HEK293T (cell line): ENCODE measurements at regions not wholly inside any gene's neighbourhood (a gene's known extent, or its start where the extent isn't known, plus 50 kb on each side); places are given as distances from the start of the nearest gene placed in this dataset.
"Not testable (repeated sequence)": the region's sequence is repeated elsewhere in the genome, so short reads cannot be mapped to it uniquely, and the experiment has no call there.

Source experiments
- CTCF ChIA-PET: fragments of 350-600 bp; formaldehyde crosslinking; extraction: SDS; loops from one replicate; lab custom pipeline; 2021; ENCODE audit warnings: antibody characterized with exemption, inconsistent platforms; lab: Yijun Ruan, JAX
- POLR2A ChIA-PET: fragments of 350-600 bp; formaldehyde crosslinking; extraction: SDS; loops from one replicate; lab custom pipeline; 2020; ENCODE audit warnings: antibody characterized with exemption, inconsistent platforms; lab: Yijun Ruan, JAX
- DNase-seq: peaks from one replicate; pipeline ENCODE4 v3.0.0; 2012; ENCODE audit warnings: mixed read lengths; ENCODE audit errors: extremely low spot score
- PKNOX1 ChIP-seq: fragments of 450-650 bp; IDR thresholded peaks from 2 replicates; pipeline ENCODE4 v1.6.1; 2016

- DNase-seq, CTCF ChIA-PET, POLR2A ChIA-PET: not testable (repeated sequence)
Observed at GRCh38 chr2:111400598-111401253, 280.0 kb downstream of the BCL2L11 start.

GRCh38 chr2:111401270-111402140 lies 280.8 kb downstream of the BCL2L11 start:
- CTCF ChIA-PET, POLR2A ChIA-PET, DNase-seq: not testable (repeated sequence)

- POLR2A ChIA-PET, CTCF ChIA-PET, DNase-seq: not testable (repeated sequence)
Observed at GRCh38 chr2:111402450-111402849, 281.7 kb downstream of the BCL2L11 start.

GRCh38 chr2:111403287-111403686 lies 282.6 kb downstream of the BCL2L11 start:
- DNase-seq, CTCF ChIA-PET, POLR2A ChIA-PET: not testable (repeated sequence)

GRCh38 chr2:111406616-111407015 lies 285.9 kb downstream of the BCL2L11 start:
- DNase-seq, POLR2A ChIA-PET, CTCF ChIA-PET: not testable (repeated sequence)

- DNase-seq, CTCF ChIA-PET, POLR2A ChIA-PET: not testable (repeated sequence)
Observed at GRCh38 chr2:111407632-111408194, 287.0 kb downstream of the BCL2L11 start.

- POLR2A ChIA-PET, DNase-seq, CTCF ChIA-PET: not testable (repeated sequence)
Observed at GRCh38 chr2:111410868-111411406, 290.2 kb downstream of the BCL2L11 start.

- CTCF ChIA-PET, DNase-seq, POLR2A ChIA-PET: not testable (repeated sequence)
Observed at GRCh38 chr2:111411867-111412681, 291.4 kb downstream of the BCL2L11 start.

GRCh38 chr2:111412841-111413650 lies 292.3 kb downstream of the BCL2L11 start:
- CTCF ChIA-PET, POLR2A ChIA-PET, DNase-seq: not testable (repeated sequence)

- POLR2A ChIA-PET, CTCF ChIA-PET, DNase-seq: not testable (repeated sequence)
Observed at GRCh38 chr2:111413950-111414349, 293.2 kb downstream of the BCL2L11 start.

- peak; percentile 4 for DNase-seq
Observed at GRCh38 chr2:111415765-111416743, 295.3 kb downstream of the BCL2L11 start.

GRCh38 chr2:111417026-111417425 lies 296.3 kb downstream of the BCL2L11 start:
- POLR2A ChIA-PET, DNase-seq, CTCF ChIA-PET: not testable (repeated sequence)

More at GRCh38 chr2:111415765-111416743, 295.3 kb downstream of the BCL2L11 start:
- TF ChIP-seq PKNOX1 = peak; percentile 82
- CTCF ChIA-PET, POLR2A ChIA-PET: not testable (repeated sequence)

GRCh38 chr2:111418091-111418875 lies 297.6 kb downstream of the BCL2L11 start:
- DNase-seq, POLR2A ChIA-PET, CTCF ChIA-PET: not testable (repeated sequence)

- POLR2A ChIA-PET, CTCF ChIA-PET, DNase-seq: not testable (repeated sequence)
Observed at GRCh38 chr2:111420074-111420473, 299.4 kb downstream of the BCL2L11 start.
